ENCODE measurements at regions not wholly inside any gene's neighbourhood (a gene's known extent, or its start where the extent isn't known, plus 50 kb on each side); places are given as distances from the start of the nearest gene placed in this dataset.

GRCh38 chr6:148265054-148265453 lies 77.6 kb upstream of the SASH1 start:
- DNase-seq, result no peak

- no peak for DNase-seq
These were observed 73.3 kb upstream of the SASH1 start for GRCh38 chr6:148269386-148269785.

- DNase-seq, result no peak
These were observed 70.8 kb upstream of the SASH1 start for GRCh38 chr6:148271711-148272439.

- no peak for DNase-seq
These were observed 70.0 kb upstream of the SASH1 start for GRCh38 chr6:148272597-148272996.

DNA sequence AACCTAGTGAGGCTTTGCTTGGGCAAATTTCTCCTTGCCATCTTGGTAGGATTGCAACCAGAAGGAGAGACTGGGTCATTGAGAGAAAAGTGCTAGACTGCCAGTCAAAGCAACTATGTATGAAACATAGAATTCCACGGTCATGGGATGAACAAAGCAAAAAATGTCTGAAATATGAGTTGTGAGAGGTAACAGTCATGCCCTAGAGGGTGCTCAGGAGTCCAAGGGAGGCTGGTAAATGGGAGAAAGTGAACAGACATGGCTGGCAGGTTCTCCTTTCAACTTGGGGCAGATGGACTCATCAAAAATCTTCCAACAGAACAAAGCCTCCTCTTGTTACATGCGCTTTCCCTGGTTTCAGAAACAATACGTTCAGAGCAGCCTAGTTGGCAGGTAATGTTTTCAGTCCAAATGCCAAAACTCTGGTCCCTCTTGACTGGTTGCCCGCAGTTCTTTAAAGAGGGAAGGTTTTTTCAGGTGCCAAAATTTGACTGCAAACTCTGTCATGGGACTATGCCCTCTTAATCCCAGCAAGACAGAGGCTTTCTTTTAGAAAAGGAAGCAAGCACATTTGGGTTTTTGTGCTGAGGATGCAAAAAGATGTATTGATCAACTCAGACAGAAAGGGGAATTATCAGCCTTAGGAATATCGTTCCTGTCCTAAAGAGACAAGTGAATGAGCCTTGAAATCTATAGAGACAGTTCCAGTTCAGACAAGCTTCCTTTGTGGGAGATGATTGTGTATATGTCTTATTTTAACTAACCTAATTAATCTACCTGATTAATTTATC lies 68.5 kb upstream of the SASH1 start:
- no peak for DNase-seq

- DNase-seq, result no peak
These were observed 67.8 kb upstream of the SASH1 start for GRCh38 chr6:148274809-148275208.

DNA sequence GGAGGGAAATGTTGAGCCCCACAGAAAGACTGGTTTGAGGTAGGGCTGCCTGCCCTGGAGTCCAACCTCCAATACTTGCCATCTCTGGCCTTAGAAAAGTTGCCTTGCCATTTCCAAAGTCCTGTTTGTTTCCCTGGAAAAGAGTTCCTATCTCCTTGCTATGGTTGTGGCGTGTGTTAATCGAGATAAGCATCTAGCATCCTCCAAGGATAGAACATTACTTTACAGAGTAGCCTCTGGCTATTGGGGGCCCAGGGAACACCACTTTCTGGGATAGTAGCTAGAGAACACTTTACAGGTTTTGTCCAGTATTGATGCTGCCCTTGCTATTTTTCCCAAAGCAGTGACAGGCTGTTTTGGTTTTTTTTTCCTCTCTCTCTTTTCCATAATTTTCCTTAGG lies 57.4 kb upstream of the SASH1 start:
- DNase-seq, result no peak

GRCh38 chr6:148286563-148286962 lies 56.1 kb upstream of the SASH1 start:
- no peak for DNase-seq

- no peak for DNase-seq
These were observed 54.9 kb upstream of the SASH1 start for GRCh38 chr6:148287623-148288333.

DNA sequence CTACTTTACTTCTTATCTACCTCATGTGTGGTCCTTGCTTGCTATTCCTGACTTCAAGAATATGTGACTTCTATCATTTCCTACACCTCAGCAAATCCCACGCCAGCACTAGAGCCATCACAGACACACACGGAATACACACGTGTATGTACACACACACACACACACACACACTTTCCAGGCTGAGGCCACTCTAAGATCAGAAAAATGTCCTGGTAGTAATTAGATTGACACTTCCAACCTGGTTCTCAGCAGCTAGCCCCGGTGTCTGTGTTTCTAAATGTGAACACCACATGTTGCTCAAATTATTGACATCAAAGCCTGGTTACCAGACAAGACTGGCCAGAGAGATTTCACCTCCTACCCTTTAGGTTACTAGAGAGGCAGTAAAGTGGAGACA lies 54.1 kb upstream of the SASH1 start:
- DNase-seq, result no peak

DNA sequence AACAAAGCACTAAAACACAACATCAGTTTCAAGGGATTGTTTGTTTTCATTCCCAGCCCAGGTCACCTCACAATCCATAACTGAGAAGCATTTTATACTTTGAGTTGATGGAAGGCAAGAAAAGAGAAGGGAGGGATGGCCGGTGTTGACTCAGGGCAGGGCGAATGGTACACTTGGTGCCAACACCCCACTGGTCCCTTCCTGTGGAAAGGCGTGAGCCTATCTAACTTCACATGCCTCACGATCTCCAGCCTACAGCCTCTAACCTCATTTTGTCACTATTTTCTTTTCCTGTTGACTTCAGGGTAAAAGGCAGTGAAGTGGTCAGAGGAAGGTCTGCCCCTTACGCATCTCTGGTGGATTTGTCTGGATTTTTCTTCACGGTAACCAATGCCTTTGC lies 53.5 kb upstream of the SASH1 start:
- DNase-seq, result no peak

DNA sequence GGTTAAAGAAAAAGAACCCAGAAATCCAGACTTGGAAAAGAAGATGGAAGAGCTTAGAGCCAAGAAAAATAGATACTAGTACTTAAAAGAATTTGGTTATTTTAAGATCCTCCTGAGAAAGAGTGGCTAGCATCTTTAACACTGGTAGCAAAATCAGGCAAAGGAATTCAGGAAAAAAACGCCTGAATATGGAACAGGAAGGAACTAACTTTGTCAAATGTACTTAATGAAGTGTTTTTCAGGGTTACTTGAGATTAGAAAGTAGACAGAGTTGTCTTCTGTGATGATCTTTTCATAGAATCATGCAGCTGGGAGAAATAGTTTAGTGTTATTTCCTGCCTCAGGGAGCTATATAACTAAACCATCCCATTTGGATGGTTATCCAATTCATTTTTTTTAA lies 50.8 kb upstream of the SASH1 start:
- no peak for DNase-seq

All from CD4-positive, alpha-beta T cell treated with Interleukin-6 for 4 hours (primary cell).